LoVo (cell line): ENCODE measurements at regions not wholly inside any gene's neighbourhood (a gene's known extent, or its start where the extent isn't known, plus 50 kb on each side); places are given as distances from the start of the nearest gene placed in this dataset.

ENCODE experiments used
- DNase-seq: peaks from one replicate; pipeline ENCODE4 v3.0.0-alpha.2; 2016; ENCODE audit warnings: low spot score

GRCh38 chr6:4559281-4559875 lies 216.8 kb upstream of the CDYL start:
- DNase-seq = no peak

GRCh38 chr6:4554645-4555044 lies 221.6 kb upstream of the CDYL start:
- DNase-seq = no peak

GRCh38 chr6:4553387-4553786 lies 222.8 kb upstream of the CDYL start:
- DNase-seq = no peak

GRCh38 chr6:4550227-4550597 lies 226.0 kb upstream of the CDYL start:
- no peak for DNase-seq

GRCh38 chr6:4549556-4550226 lies 226.5 kb upstream of the CDYL start:
- DNase-seq = no peak

- no peak for DNase-seq
Measured at GRCh38 chr6:4545893-4546292, 230.3 kb upstream of the CDYL start.

- DNase-seq = no peak
Measured at GRCh38 chr6:4543596-4543995, 232.6 kb upstream of the CDYL start.

- DNase-seq = no peak
Measured at GRCh38 chr6:4533576-4533975, 242.6 kb upstream of the CDYL start.

- no peak for DNase-seq
Measured at GRCh38 chr6:4531406-4531805, 244.8 kb upstream of the CDYL start.

GRCh38 chr6:4522453-4522852 lies 253.8 kb upstream of the CDYL start:
- no peak for DNase-seq

GRCh38 chr6:4521070-4521469 lies 255.1 kb upstream of the CDYL start:
- DNase-seq = no peak

GRCh38 chr6:4518506-4518905 lies 257.7 kb upstream of the CDYL start:
- peak; percentile 51 for DNase-seq

GRCh38 chr6:4516206-4516605 lies 260.0 kb upstream of the CDYL start:
- DNase-seq = no peak

- no peak for DNase-seq
Measured at GRCh38 chr6:4513561-4513960, 262.6 kb upstream of the CDYL start.

GRCh38 chr6:4512051-4512471 lies 264.1 kb upstream of the CDYL start:
- no peak for DNase-seq

GRCh38 chr6:4511641-4512020 lies 264.6 kb upstream of the CDYL start:
- no peak for DNase-seq

GRCh38 chr6:4510906-4511640 lies 265.1 kb upstream of the CDYL start:
- no peak for DNase-seq

GRCh38 chr6:4510317-4510716 lies 265.9 kb upstream of the CDYL start:
- no peak for DNase-seq

- no peak for DNase-seq
Measured at GRCh38 chr6:4509506-4509905, 266.7 kb upstream of the CDYL start.

GRCh38 chr6:4506792-4507191 lies 269.4 kb upstream of the CDYL start:
- no peak for DNase-seq

- DNase-seq = no peak
Measured at GRCh38 chr6:4506223-4506622, 270.0 kb upstream of the CDYL start.

GRCh38 chr6:4504700-4505099 lies 271.5 kb upstream of the CDYL start:
- DNase-seq = no peak

GRCh38 chr6:4503700-4504099 lies 272.5 kb upstream of the CDYL start:
- no peak for DNase-seq

- no peak for DNase-seq
Measured at GRCh38 chr6:4496284-4496683, 279.9 kb upstream of the CDYL start.
